ENCODE measurements at regions not wholly inside any gene's neighbourhood (a gene's known extent, or its start where the extent isn't known, plus 50 kb on each side); places are given as distances from the start of the nearest gene placed in this dataset.

GRCh38 chr3:150180334-150180733 lies 209.6 kb upstream of the PFN2 start:
- Histone ChIP-seq H3K4me1 (ENCODE audit: control insufficient read depth, insufficient read depth, low read length) (no peaks in the 10 kb centered on the region), H3K27me3 (replicated peaks in 1 of 2; ENCODE audit: control insufficient read depth in 2 of 2, insufficient read depth in 2 of 2, low read length in 1 of 2) (no peaks in the 10 kb centered on the region), H4K20me1 (ENCODE audit: control insufficient read depth, insufficient read depth) (no peaks in the 10 kb centered on the region), H3K4me2 (ENCODE audit: control insufficient read depth, insufficient read depth) (no peak overlapping the region), H3K79me2 (ENCODE audit: control insufficient read depth, insufficient read depth, low read length) (no peaks in the 10 kb centered on the region), H3K4me3 (no peak overlapping the region), H2AFZ (ENCODE audit: control insufficient read depth, low read depth, low read length) (no peak overlapping the region), H3K27ac (ENCODE audit: control insufficient read depth, insufficient read depth) (no peak overlapping the region), H3K9me3 (replicated peaks; ENCODE audit: control insufficient read depth, insufficient read depth, low read length) (no peaks in the 10 kb centered on the region), H3K36me3 (ENCODE audit: control insufficient read depth in 2 of 2, insufficient read depth in 2 of 2, low read length in 1 of 2) (no peaks in the 10 kb centered on the region), H3K9ac (ENCODE audit: control insufficient read depth, insufficient read depth, low read length) (no peak overlapping the region)
- DNase-seq (ENCODE audit: low read depth, low spot score) (no peak), FAIRE-seq (no peak), ATAC-seq (no peak)
- ChIA-PET CTCF (interaction anchor here (0.6 to 4.0 kb wide), 3 partner anchors 29 to 214 kb away, joined by 3 to 30 read pairs (median 3); no protein-coding TSS in a partner anchor), SMC1A (ENCODE audit: uncharacterized antibody, unreplicated experiment) (interaction anchor here (0.5 to 1.2 kb wide), 2 partner anchors 209 to 495 kb away, joined by 3 read pairs; partner anchors contain the start of gene PFN2), POLR2A (no interaction called here), RAD21 (ENCODE audit: unreplicated experiment) (interaction anchor here (1.5 kb wide), 2 partner anchors 213 to 244 kb away, joined by 5 read pairs; no protein-coding TSS in a partner anchor)
- 88% methylated on average over 1 of the region's 1 CpG for WGBS (ENCODE audit: insufficient coverage, insufficient replicate concordance, low lambda C conversion rate, missing lambda C conversion rate)
- intact Hi-C loops (cut with micrococcal nuclease; ENCODE audit: unreplicated experiment) (loop anchor here (5.0 kb wide), 2 partner anchors 58 to 163 kb away; no protein-coding TSS in a partner anchor), in situ Hi-C loops (cut with MboI) (loop anchor here (5.0 to 25.0 kb wide), 2 partner anchors 213 to 668 kb away; no protein-coding TSS in a partner anchor)
- TF ChIP-seq EZH2 (IDR thresholded peaks at IDR 0.05; ENCODE audit: borderline replicate concordance, control insufficient read depth, low read depth, low read length): no peak
- TF ChIP-seq, protein P1, sequence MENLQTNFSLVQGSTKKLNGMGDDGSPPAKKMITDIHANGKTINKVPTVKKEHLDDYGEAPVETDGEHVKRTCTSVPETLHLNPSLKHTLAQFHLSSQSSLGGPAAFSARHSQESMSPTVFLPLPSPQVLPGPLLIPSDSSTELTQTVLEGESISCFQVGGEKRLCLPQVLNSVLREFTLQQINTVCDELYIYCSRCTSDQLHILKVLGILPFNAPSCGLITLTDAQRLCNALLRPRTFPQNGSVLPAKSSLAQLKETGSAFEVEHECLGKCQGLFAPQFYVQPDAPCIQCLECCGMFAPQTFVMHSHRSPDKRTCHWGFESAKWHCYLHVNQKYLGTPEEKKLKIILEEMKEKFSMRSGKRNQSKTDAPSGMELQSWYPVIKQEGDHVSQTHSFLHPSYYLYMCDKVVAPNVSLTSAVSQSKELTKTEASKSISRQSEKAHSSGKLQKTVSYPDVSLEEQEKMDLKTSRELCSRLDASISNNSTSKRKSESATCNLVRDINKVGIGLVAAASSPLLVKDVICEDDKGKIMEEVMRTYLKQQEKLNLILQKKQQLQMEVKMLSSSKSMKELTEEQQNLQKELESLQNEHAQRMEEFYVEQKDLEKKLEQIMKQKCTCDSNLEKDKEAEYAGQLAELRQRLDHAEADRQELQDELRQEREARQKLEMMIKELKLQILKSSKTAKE (IDR thresholded peaks at IDR 0.05; ENCODE audit: low read depth, poor library complexity, severe bottlenecking): no peak
- no peak for TF ChIP-seq POU2F2 (IDR thresholded peaks at IDR 0.05; ENCODE audit: borderline replicate concordance, low read depth, low read length)
- TF ChIP-seq MLLT1 (IDR thresholded peaks at IDR 0.05): no peak
- no peak for TF ChIP-seq SREBF2 (IDR thresholded peaks at IDR 0.05; ENCODE audit: low read length)
- TF ChIP-seq, protein P2, sequence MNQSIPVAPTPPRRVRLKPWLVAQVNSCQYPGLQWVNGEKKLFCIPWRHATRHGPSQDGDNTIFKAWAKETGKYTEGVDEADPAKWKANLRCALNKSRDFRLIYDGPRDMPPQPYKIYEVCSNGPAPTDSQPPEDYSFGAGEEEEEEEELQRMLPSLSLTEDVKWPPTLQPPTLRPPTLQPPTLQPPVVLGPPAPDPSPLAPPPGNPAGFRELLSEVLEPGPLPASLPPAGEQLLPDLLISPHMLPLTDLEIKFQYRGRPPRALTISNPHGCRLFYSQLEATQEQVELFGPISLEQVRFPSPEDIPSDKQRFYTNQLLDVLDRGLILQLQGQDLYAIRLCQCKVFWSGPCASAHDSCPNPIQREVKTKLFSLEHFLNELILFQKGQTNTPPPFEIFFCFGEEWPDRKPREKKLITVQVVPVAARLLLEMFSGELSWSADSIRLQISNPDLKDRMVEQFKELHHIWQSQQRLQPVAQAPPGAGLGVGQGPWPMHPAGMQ (IDR thresholded peaks at IDR 0.05; ENCODE audit: borderline replicate concordance): no peak
- TF ChIP-seq EGR1 (IDR thresholded peaks at IDR 0.05; ENCODE audit: borderline replicate concordance in 1 of 2, low read depth in 2 of 2, low read length in 2 of 2): no peak
- no peak for TF ChIP-seq IRF4 (IDR thresholded peaks at IDR 0.05; ENCODE audit: low read depth, low read length)
- no peak for TF ChIP-seq MEF2B (IDR thresholded peaks at IDR 0.05; ENCODE audit: partially characterized antibody, poor library complexity, severe bottlenecking)
- TF ChIP-seq ZZZ3 (IDR thresholded peaks at IDR 0.05; ENCODE audit: control insufficient read depth, insufficient read length, low read depth): no peak
- BruUV-seq (replicated peaks): no TSS peak
